Nephron progenitor cell (in vitro differentiated cells): ENCODE measurements at regions not wholly inside any gene's neighbourhood (a gene's known extent, or its start where the extent isn't known, plus 50 kb on each side); places are given as distances from the start of the nearest gene placed in this dataset.

Experiments used
- DNase-seq: peaks from one replicate; pipeline ENCODE4 v3.0.0; 2021
- H3K27ac Mint-ChIP-seq: 2 replicates; pipeline ENCODE4 v1.8.0; 2021; ENCODE audit warnings: mild to moderate bottlenecking, moderate library complexity, mixed read lengths
- H3K27me3 Mint-ChIP-seq: 2 replicates; pipeline ENCODE4 v1.8.0; 2021; ENCODE audit warnings: mild to moderate bottlenecking, low read depth, mixed read lengths; ENCODE audit not compliant: poor library complexity
- H3K36me3 Mint-ChIP-seq: 2 replicates; pipeline ENCODE4 v1.8.0; 2021; ENCODE audit warnings: low read depth, mixed read lengths
- H3K4me1 Mint-ChIP-seq: 2 replicates; pipeline ENCODE4 v1.8.0; 2021; ENCODE audit warnings: mixed read lengths
- H3K4me3 Mint-ChIP-seq: 2 replicates; pipeline ENCODE4 v1.8.0; 2021; ENCODE audit warnings: mild to moderate bottlenecking, moderate library complexity, mixed read lengths
- H3K9me3 Mint-ChIP-seq: 2 replicates; pipeline ENCODE4 v1.8.0; 2021; ENCODE audit warnings: mild to moderate bottlenecking, moderate library complexity, mixed read lengths
- TF ChIP-seq, protein P1 (sequence below): fragments of 200-600 bp; sonication (generic); IDR thresholded peaks from 2 replicates; pipeline ENCODE4 v1.5.0; 2021; ENCODE audit warnings: antibody characterized with exemption

GRCh38 chr2:221360312-221360711, 211.8 kb downstream of the EPHA4 start:
- DNase-seq: no peak
- TF ChIP-seq, protein P1, sequence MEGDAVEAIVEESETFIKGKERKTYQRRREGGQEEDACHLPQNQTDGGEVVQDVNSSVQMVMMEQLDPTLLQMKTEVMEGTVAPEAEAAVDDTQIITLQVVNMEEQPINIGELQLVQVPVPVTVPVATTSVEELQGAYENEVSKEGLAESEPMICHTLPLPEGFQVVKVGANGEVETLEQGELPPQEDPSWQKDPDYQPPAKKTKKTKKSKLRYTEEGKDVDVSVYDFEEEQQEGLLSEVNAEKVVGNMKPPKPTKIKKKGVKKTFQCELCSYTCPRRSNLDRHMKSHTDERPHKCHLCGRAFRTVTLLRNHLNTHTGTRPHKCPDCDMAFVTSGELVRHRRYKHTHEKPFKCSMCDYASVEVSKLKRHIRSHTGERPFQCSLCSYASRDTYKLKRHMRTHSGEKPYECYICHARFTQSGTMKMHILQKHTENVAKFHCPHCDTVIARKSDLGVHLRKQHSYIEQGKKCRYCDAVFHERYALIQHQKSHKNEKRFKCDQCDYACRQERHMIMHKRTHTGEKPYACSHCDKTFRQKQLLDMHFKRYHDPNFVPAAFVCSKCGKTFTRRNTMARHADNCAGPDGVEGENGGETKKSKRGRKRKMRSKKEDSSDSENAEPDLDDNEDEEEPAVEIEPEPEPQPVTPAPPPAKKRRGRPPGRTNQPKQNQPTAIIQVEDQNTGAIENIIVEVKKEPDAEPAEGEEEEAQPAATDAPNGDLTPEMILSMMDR: no peak
- Mint-ChIP-seq H3K4me3 (no peak overlapping the region), H3K4me1 (peaks cover 15% of the 10 kb centered on the region), H3K9me3 (peaks cover 3% of the 10 kb centered on the region), H3K36me3 (no peaks in the 10 kb centered on the region), H3K27ac (no peak overlapping the region), H3K27me3 (peaks cover 10% of the 10 kb centered on the region)

- no peak for DNase-seq
- Mint-ChIP-seq H3K27me3 (peaks cover 10% of the 10 kb centered on the region), H3K27ac (no peak overlapping the region), H3K4me3 (no peak overlapping the region), H3K4me1 (peaks cover 11% of the 10 kb centered on the region), H3K9me3 (peaks cover 3% of the 10 kb centered on the region), H3K36me3 (no peaks in the 10 kb centered on the region)
- TF ChIP-seq, protein P1: no peak
Measured at GRCh38 chr2:221360742-221361141, 211.4 kb downstream of the EPHA4 start.

- Mint-ChIP-seq H3K4me1 (peaks cover 2% of the 10 kb centered on the region), H3K4me3 (no peak overlapping the region), H3K27me3 (peaks cover 6% of the 10 kb centered on the region), H3K27ac (no peak overlapping the region), H3K9me3 (peaks cover 3% of the 10 kb centered on the region), H3K36me3 (no peaks in the 10 kb centered on the region)
- DNase-seq: no peak
- TF ChIP-seq, protein P1: no peak
Measured at GRCh38 chr2:221361633-221362032, 210.5 kb downstream of the EPHA4 start.

- Mint-ChIP-seq H3K27me3 (peaks cover 6% of the 10 kb centered on the region), H3K4me3 (no peak overlapping the region), H3K27ac (no peak overlapping the region), H3K9me3 (peaks cover 3% of the 10 kb centered on the region), H3K4me1 (peaks cover 5% of the 10 kb centered on the region), H3K36me3 (no peaks in the 10 kb centered on the region)
- TF ChIP-seq, protein P1: no peak
- DNase-seq: no peak
Measured at GRCh38 chr2:221364672-221365071, 207.4 kb downstream of the EPHA4 start.
